Ascending aorta (tissue), 2 donors: ENCODE measurements at regions not wholly inside any gene's neighbourhood (a gene's known extent, or its start where the extent isn't known, plus 50 kb on each side); places are given as distances from the start of the nearest gene placed in this dataset.

Experiments
- DNase-seq, 2 donors: peaks; one replicate each; pipeline ENCODE4 v3.0.0-alpha.2; 2019; ENCODE audit warnings: low spot score in 2 of 2
- H3K27ac ChIP-seq, 2 donors: fragments of 200-600 bp; sonication (generic); one replicate each; pipeline ENCODE4 v1.5.1; 2016 to 2017; ENCODE audit warnings: mild to moderate bottlenecking in 1 of 2
- H3K27me3 ChIP-seq: fragments of 200-600 bp; sonication (generic); one replicate; pipeline ENCODE4 v1.5.1; 2017
- H3K36me3 ChIP-seq, 2 donors: fragments of 200-600 bp; sonication (generic); one replicate each; pipeline ENCODE4 v1.5.1; 2016
- H3K4me1 ChIP-seq, 2 donors: fragments of 200-600 bp; sonication (generic); one replicate each; pipeline ENCODE4 v1.5.1; 2016 to 2017; ENCODE audit warnings: mild to moderate bottlenecking in 1 of 2
- H3K4me3 ChIP-seq, 2 donors: fragments of 200-600 bp; sonication (generic); one replicate each; pipeline ENCODE4 v1.5.1; 2016 to 2017; ENCODE audit warnings: mild to moderate bottlenecking in 1 of 2
- H3K9me3 ChIP-seq, 2 donors: fragments of 200-600 bp; sonication (generic); one replicate each; pipeline ENCODE4 v1.5.1; 2016
- CTCF ChIP-seq, 3 experiments: fragments of 200-600 bp in 2 of 3; fragments of 450-650 bp in 1 of 3; sonication (generic) in 2 of 3; IDR thresholded peaks; one replicate each; pipeline ENCODE4 v1.5.1; 2016 to 2019; ENCODE audit warnings: antibody characterized with exemption in 3 of 3, mild to moderate bottlenecking in 1 of 3, moderate library complexity in 1 of 3
- intact Hi-C: fragments of 100-400 bp; cut with DNase I; formaldehyde crosslinking; loops from one replicate; pipeline ENCODE4 v1.15.1; 2023

- no peak overlapping the region for H3K27ac ChIP-seq
- H3K9me3 ChIP-seq: no peaks in the 10 kb centered on the region
- no peaks in the 10 kb centered on the region for H3K27me3 ChIP-seq
- no peak overlapping the region for H3K4me3 ChIP-seq
- DNase-seq: no peak
- no peaks in the 10 kb centered on the region for H3K36me3 ChIP-seq
- intact Hi-C loops: no loop called here
- no peaks in the 10 kb centered on the region for H3K4me1 ChIP-seq
- TF ChIP-seq CTCF (IDR thresholded peaks at IDR 0.05): no peak
Measured at GRCh38 chr15:70203981-70204560, 106.4 kb upstream of the TLE3 start.

GRCh38 chr15:70202756-70203155, 105.0 kb upstream of the TLE3 start:
- no peak for TF ChIP-seq CTCF (IDR thresholded peaks at IDR 0.05)
- H3K4me1 ChIP-seq: no peaks in the 10 kb centered on the region
- no peak overlapping the region for H3K4me3 ChIP-seq
- H3K9me3 ChIP-seq: no peaks in the 10 kb centered on the region
- no peak overlapping the region for H3K27ac ChIP-seq
- H3K27me3 ChIP-seq: no peaks in the 10 kb centered on the region
- intact Hi-C loops: no loop called here
- no peaks in the 10 kb centered on the region for H3K36me3 ChIP-seq
- no peak for DNase-seq

GRCh38 chr15:70201425-70201775, 103.7 kb upstream of the TLE3 start:
- intact Hi-C loops: no loop called here
- Histone ChIP-seq H3K4me3 (no peak overlapping the region), H3K36me3 (no peaks in the 10 kb centered on the region), H3K4me1 (peaks cover 0 to 4% of the 10 kb centered on the region in 2 donors), H3K27ac (no peak overlapping the region), H3K9me3 (no peaks in the 10 kb centered on the region), H3K27me3 (no peaks in the 10 kb centered on the region)
- no peak for TF ChIP-seq CTCF (IDR thresholded peaks at IDR 0.05)
- no peak for DNase-seq

GRCh38 chr15:70200511-70201424, 103.1 kb upstream of the TLE3 start:
- Histone ChIP-seq H3K36me3 (no peaks in the 10 kb centered on the region), H3K27me3 (no peaks in the 10 kb centered on the region), H3K4me3 (no peak overlapping the region), H3K9me3 (no peaks in the 10 kb centered on the region), H3K27ac (no peak overlapping the region), H3K4me1 (peaks cover 4 to 9% of the 10 kb centered on the region in 2 donors)
- TF ChIP-seq CTCF (IDR thresholded peaks at IDR 0.05): no peak
- intact Hi-C loops: no loop called here
- no peak for DNase-seq

- TF ChIP-seq CTCF (IDR thresholded peaks at IDR 0.05): no peak
- intact Hi-C loops: loop anchor here (5.0 kb wide), 2 partner anchors 102 to 278 kb away; partner anchors contain the start of gene TLE3
- DNase-seq: no peak
- Histone ChIP-seq H3K36me3 (no peaks in the 10 kb centered on the region), H3K4me1 (peaks cover 4 to 18% of the 10 kb centered on the region in 2 donors), H3K4me3 (no peak overlapping the region), H3K9me3 (no peaks in the 10 kb centered on the region), H3K27ac (no peak overlapping the region), H3K27me3 (no peaks in the 10 kb centered on the region)
Measured at GRCh38 chr15:70199540-70200410, 102.1 kb upstream of the TLE3 start.
